ENCODE measurements at regions not wholly inside any gene's neighbourhood (a gene's known extent, or its start where the extent isn't known, plus 50 kb on each side); places are given as distances from the start of the nearest gene placed in this dataset.

GRCh38 chr18:45519411-45520280 is 95.6 kb upstream of the SLC14A2 start (continued):
- no peak for TF ChIP-seq ATF7 (IDR thresholded peaks at IDR 0.05; ENCODE audit: low read depth)
- TF ChIP-seq, protein P1, sequence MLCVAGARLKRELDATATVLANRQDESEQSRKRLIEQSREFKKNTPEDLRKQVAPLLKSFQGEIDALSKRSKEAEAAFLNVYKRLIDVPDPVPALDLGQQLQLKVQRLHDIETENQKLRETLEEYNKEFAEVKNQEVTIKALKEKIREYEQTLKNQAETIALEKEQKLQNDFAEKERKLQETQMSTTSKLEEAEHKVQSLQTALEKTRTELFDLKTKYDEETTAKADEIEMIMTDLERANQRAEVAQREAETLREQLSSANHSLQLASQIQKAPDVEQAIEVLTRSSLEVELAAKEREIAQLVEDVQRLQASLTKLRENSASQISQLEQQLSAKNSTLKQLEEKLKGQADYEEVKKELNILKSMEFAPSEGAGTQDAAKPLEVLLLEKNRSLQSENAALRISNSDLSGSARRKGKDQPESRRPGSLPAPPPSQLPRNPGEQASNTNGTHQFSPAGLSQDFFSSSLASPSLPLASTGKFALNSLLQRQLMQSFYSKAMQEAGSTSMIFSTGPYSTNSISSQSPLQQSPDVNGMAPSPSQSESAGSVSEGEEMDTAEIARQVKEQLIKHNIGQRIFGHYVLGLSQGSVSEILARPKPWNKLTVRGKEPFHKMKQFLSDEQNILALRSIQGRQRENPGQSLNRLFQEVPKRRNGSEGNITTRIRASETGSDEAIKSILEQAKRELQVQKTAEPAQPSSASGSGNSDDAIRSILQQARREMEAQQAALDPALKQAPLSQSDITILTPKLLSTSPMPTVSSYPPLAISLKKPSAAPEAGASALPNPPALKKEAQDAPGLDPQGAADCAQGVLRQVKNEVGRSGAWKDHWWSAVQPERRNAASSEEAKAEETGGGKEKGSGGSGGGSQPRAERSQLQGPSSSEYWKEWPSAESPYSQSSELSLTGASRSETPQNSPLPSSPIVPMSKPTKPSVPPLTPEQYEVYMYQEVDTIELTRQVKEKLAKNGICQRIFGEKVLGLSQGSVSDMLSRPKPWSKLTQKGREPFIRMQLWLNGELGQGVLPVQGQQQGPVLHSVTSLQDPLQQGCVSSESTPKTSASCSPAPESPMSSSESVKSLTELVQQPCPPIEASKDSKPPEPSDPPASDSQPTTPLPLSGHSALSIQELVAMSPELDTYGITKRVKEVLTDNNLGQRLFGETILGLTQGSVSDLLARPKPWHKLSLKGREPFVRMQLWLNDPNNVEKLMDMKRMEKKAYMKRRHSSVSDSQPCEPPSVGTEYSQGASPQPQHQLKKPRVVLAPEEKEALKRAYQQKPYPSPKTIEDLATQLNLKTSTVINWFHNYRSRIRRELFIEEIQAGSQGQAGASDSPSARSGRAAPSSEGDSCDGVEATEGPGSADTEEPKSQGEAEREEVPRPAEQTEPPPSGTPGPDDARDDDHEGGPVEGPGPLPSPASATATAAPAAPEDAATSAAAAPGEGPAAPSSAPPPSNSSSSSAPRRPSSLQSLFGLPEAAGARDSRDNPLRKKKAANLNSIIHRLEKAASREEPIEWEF (IDR thresholded peaks at IDR 0.05; ENCODE audit: insufficient replicate concordance, low read depth, low read length) = no peak

- intact Hi-C loops (cut with micrococcal nuclease; ENCODE audit: unreplicated experiment) (no loop called here), in situ Hi-C loops (cut with MboI) (no loop called here)
- BruUV-seq (replicated peaks) = no TSS peak
- H2AFZ ChIP-seq (ENCODE audit: control insufficient read depth, low read depth, low read length) = no peak overlapping the region
- RAD21 ChIA-PET (ENCODE audit: unreplicated experiment) = no interaction called here
- FAIRE-seq (no peak), ATAC-seq (no peak), DNase-seq (ENCODE audit: low read depth, low spot score) (no peak)
- no peaks in the 10 kb centered on the region for H4K20me1 ChIP-seq (ENCODE audit: control insufficient read depth, insufficient read depth)
- WGBS (ENCODE audit: insufficient coverage, insufficient replicate concordance, low lambda C conversion rate, missing lambda C conversion rate) = 0% methylated on average over 1 of the region's 1 CpG
- POLR2A ChIA-PET = no interaction called here
- H3K79me2 ChIP-seq (ENCODE audit: control insufficient read depth, insufficient read depth, low read length) = no peaks in the 10 kb centered on the region
- H3K27ac ChIP-seq (ENCODE audit: control insufficient read depth, insufficient read depth) = no peak overlapping the region
- no peak overlapping the region for H3K9ac ChIP-seq (ENCODE audit: control insufficient read depth, insufficient read depth, low read length)
- H3K27me3 ChIP-seq (replicated peaks in 1 of 2; ENCODE audit: control insufficient read depth in 2 of 2, insufficient read depth in 2 of 2, low read length in 1 of 2) = no peaks in the 10 kb centered on the region; a peak in 1 of 4 replicates
- CTCF ChIA-PET = no interaction called here
- SMC1A ChIA-PET (ENCODE audit: uncharacterized antibody, unreplicated experiment) = no interaction called here
- H3K4me1 ChIP-seq (ENCODE audit: control insufficient read depth, insufficient read depth, low read length) = no peaks in the 10 kb centered on the region
- H3K36me3 ChIP-seq (ENCODE audit: control insufficient read depth in 2 of 2, insufficient read depth in 2 of 2, low read length in 1 of 2) = no peaks in the 10 kb centered on the region
- H3K4me2 ChIP-seq (ENCODE audit: control insufficient read depth, insufficient read depth) = no peak overlapping the region
- H3K4me3 ChIP-seq = no peak overlapping the region
- H3K9me3 ChIP-seq (replicated peaks; ENCODE audit: control insufficient read depth, insufficient read depth, low read length) = no peaks in the 10 kb centered on the region
- TF ChIP-seq BCLAF1 (IDR thresholded peaks at IDR 0.05) (no peak), ZNF24 (IDR thresholded peaks at IDR 0.05) (no peak), SMC3 (IDR thresholded peaks at IDR 0.05; ENCODE audit: borderline replicate concordance, low read length) (no peak), WRNIP1 (IDR thresholded peaks at IDR 0.05; ENCODE audit: borderline replicate concordance, low read depth, low read length) (no peak), RAD21 (IDR thresholded peaks at IDR 0.05; ENCODE audit: insufficient read depth, low read depth, low read length) (no peak), YBX1 (IDR thresholded peaks at IDR 0.05) (no peak)
- TF ChIP-seq, protein P2, sequence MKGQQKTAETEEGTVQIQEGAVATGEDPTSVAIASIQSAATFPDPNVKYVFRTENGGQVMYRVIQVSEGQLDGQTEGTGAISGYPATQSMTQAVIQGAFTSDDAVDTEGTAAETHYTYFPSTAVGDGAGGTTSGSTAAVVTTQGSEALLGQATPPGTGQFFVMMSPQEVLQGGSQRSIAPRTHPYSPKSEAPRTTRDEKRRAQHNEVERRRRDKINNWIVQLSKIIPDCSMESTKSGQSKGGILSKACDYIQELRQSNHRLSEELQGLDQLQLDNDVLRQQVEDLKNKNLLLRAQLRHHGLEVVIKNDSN (IDR thresholded peaks at IDR 0.05; ENCODE audit: borderline replicate concordance, extremely low read length, insufficient read depth, low read depth, low read length) = no peak
- TF ChIP-seq, protein P3, sequence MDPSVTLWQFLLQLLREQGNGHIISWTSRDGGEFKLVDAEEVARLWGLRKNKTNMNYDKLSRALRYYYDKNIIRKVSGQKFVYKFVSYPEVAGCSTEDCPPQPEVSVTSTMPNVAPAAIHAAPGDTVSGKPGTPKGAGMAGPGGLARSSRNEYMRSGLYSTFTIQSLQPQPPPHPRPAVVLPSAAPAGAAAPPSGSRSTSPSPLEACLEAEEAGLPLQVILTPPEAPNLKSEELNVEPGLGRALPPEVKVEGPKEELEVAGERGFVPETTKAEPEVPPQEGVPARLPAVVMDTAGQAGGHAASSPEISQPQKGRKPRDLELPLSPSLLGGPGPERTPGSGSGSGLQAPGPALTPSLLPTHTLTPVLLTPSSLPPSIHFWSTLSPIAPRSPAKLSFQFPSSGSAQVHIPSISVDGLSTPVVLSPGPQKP (IDR thresholded peaks at IDR 0.05; ENCODE audit: low read depth, low read length) = no peak
These were observed 94.1 kb upstream of the SLC14A2 start for GRCh38 chr18:45521136-45521535.

Data from GM12878 (cell line).